Glutamatergic neuron (in vitro differentiated cells): ENCODE measurements at regions not wholly inside any gene's neighbourhood (a gene's known extent, or its start where the extent isn't known, plus 50 kb on each side); places are given as distances from the start of the nearest gene placed in this dataset.
"Not testable (repeated sequence)": the region's sequence is repeated elsewhere in the genome, so short reads cannot be mapped to it uniquely, and the experiment has no call there.

Experiments
- DNase-seq: peaks from one replicate; pipeline ENCODE4 v3.0.0; 2022
- H3K27ac Mint-ChIP-seq: one replicate; pipeline ENCODE4 v1.8.0; 2020; ENCODE audit warnings: mild to moderate bottlenecking, mixed read lengths, inconsistent platforms; ENCODE audit not compliant: unreplicated experiment
- H3K27me3 Mint-ChIP-seq: one replicate; pipeline ENCODE4 v1.8.0; 2020; ENCODE audit warnings: mild to moderate bottlenecking, moderate library complexity, mixed read lengths, inconsistent platforms; ENCODE audit not compliant: unreplicated experiment
- H3K36me3 Mint-ChIP-seq: one replicate; pipeline ENCODE4 v1.8.0; 2020; ENCODE audit warnings: mild to moderate bottlenecking, mixed read lengths, inconsistent platforms; ENCODE audit not compliant: unreplicated experiment
- H3K4me1 Mint-ChIP-seq: one replicate; pipeline ENCODE4 v1.8.0; 2020; ENCODE audit warnings: mild to moderate bottlenecking, low read depth, mixed read lengths, inconsistent platforms; ENCODE audit not compliant: unreplicated experiment
- H3K4me3 Mint-ChIP-seq: one replicate; pipeline ENCODE4 v1.8.0; 2020; ENCODE audit warnings: mild to moderate bottlenecking, mixed read lengths, inconsistent platforms; ENCODE audit not compliant: unreplicated experiment
- H3K9me3 Mint-ChIP-seq: one replicate; pipeline ENCODE4 v1.8.0; 2020; ENCODE audit warnings: mild to moderate bottlenecking, moderate library complexity, mixed read lengths, inconsistent platforms; ENCODE audit not compliant: unreplicated experiment

- not testable (repeated sequence) for H3K27me3 Mint-ChIP-seq, H3K4me1 Mint-ChIP-seq, H3K27ac Mint-ChIP-seq, H3K36me3 Mint-ChIP-seq, DNase-seq, H3K4me3 Mint-ChIP-seq, H3K9me3 Mint-ChIP-seq
Observed at GRCh38 chr15:22519213-22519612, 60.5 kb downstream of the GOLGA6L22 start.

GRCh38 chr15:22526537-22526936 is 67.8 kb downstream of the GOLGA6L22 start:
- DNase-seq, H3K27me3 Mint-ChIP-seq, H3K27ac Mint-ChIP-seq, H3K36me3 Mint-ChIP-seq, H3K9me3 Mint-ChIP-seq, H3K4me3 Mint-ChIP-seq, H3K4me1 Mint-ChIP-seq: not testable (repeated sequence)

GRCh38 chr15:22527016-22527415 is 68.3 kb downstream of the GOLGA6L22 start:
- H3K27me3 Mint-ChIP-seq, H3K36me3 Mint-ChIP-seq, H3K4me3 Mint-ChIP-seq, DNase-seq, H3K9me3 Mint-ChIP-seq, H3K4me1 Mint-ChIP-seq, H3K27ac Mint-ChIP-seq: not testable (repeated sequence)

DNA sequence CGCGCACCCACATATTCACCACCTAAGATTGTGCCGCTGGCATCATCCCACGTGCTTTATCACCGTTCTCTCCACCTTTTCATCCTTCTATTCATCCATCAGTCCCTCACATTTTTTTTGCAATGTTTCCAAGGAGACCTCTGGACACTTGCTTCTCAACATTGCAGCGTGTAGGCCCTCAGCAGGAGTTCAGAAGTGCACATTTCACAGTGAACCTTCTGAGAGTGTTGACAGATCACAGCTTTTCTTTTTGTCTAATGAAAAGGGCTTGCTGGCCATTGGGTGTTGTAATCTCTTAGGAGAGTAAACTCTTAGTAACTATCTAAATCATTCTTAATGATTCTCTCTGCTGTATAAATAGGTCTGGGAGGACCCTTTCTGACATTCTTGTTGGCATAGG is 70.5 kb downstream of the GOLGA6L22 start:
- H3K4me1 Mint-ChIP-seq, H3K27ac Mint-ChIP-seq, H3K27me3 Mint-ChIP-seq, H3K9me3 Mint-ChIP-seq, H3K4me3 Mint-ChIP-seq, H3K36me3 Mint-ChIP-seq, DNase-seq: not testable (repeated sequence)

DNA sequence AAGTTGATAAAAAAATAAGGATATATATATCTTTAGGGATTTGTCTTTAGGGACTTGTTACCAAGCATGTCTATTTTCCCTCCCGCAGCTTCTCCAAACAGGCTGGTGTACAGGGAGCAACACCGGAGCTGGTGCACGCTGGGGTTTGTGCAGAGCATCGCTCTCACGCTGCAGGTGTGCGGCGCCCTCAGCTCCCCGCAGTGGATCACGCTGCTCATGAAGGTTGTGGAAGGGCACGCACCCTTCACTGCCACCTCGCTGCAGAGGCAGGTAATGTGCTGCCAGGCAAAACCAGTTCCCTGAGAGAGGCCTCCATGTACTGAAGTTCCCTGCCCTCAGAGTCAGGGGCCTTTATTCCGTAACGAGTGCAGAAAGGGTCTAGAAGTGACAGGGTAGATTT is 101.0 kb downstream of the GOLGA6L22 start:
- not testable (repeated sequence) for H3K4me3 Mint-ChIP-seq, H3K9me3 Mint-ChIP-seq, H3K4me1 Mint-ChIP-seq, H3K36me3 Mint-ChIP-seq, H3K27me3 Mint-ChIP-seq, H3K27ac Mint-ChIP-seq, DNase-seq

DNA sequence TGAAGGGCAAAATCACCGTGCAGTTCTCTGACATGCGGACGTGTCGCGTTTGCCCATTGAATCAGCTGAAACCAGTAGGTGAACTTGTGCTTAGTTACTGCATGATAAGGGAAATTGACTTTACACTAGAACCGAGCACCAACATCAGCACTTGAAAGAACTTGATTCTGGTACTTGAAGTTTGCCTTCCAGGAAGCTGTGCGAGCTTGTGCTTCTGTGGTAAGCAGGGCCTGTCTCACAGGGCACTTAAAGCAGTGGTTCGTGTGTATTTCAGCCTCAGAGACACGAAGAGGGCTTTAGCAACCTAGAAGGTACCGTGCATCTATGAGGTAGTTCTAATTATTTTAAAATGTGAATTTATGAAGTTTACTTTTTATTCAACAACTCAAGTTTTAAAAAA is 103.0 kb downstream of the GOLGA6L22 start:
- not testable (repeated sequence) for H3K9me3 Mint-ChIP-seq, H3K4me1 Mint-ChIP-seq, H3K4me3 Mint-ChIP-seq, H3K36me3 Mint-ChIP-seq, H3K27ac Mint-ChIP-seq, H3K27me3 Mint-ChIP-seq, DNase-seq

GRCh38 chr15:22566510-22566909 is 107.8 kb downstream of the GOLGA6L22 start:
- H3K27ac Mint-ChIP-seq, H3K36me3 Mint-ChIP-seq, H3K4me3 Mint-ChIP-seq, H3K27me3 Mint-ChIP-seq, DNase-seq, H3K4me1 Mint-ChIP-seq, H3K9me3 Mint-ChIP-seq: not testable (repeated sequence)

GRCh38 chr15:22569486-22569885 is 110.8 kb downstream of the GOLGA6L22 start:
- not testable (repeated sequence) for H3K27ac Mint-ChIP-seq

DNA sequence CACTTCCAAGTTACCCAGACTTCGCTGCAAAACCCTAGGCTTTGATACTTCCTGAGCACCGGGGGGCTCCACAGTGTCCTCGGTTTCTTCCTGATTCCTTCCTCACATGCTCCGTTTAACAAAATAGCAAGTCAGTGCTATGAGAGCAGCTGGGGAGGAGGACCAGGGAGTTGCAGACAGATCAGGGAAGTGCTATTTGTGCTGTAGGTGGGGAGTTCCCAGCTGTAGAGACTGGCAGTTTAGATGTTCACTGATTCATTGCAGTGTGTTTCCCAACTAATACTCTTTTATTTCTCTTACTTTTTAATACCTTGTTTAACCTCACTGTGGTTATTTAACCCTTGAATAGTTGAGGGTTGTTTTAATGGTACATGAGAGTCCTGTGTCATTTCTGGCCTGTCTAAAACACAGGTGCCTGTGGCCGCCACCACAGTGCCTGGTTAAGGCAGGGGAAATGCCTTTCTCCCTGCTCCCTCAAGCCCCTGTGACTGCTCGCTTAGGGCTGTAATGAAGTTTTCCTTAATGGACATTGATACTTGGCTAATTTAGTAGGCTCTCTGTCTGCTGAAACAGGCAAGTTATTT is 113.5 kb downstream of the GOLGA6L22 start:
- H3K36me3 Mint-ChIP-seq, H3K27ac Mint-ChIP-seq, H3K9me3 Mint-ChIP-seq, DNase-seq, H3K27me3 Mint-ChIP-seq, H3K4me1 Mint-ChIP-seq, H3K4me3 Mint-ChIP-seq: not testable (repeated sequence)

More at GRCh38 chr15:22569486-22569885, 110.8 kb downstream of the GOLGA6L22 start:
- H3K4me3 Mint-ChIP-seq, H3K9me3 Mint-ChIP-seq, H3K4me1 Mint-ChIP-seq, DNase-seq, H3K27me3 Mint-ChIP-seq, H3K36me3 Mint-ChIP-seq: not testable (repeated sequence)

- not testable (repeated sequence) for H3K4me3 Mint-ChIP-seq, H3K9me3 Mint-ChIP-seq, H3K27ac Mint-ChIP-seq, H3K4me1 Mint-ChIP-seq, H3K36me3 Mint-ChIP-seq, DNase-seq, H3K27me3 Mint-ChIP-seq
Observed at GRCh38 chr15:22572792-22573191, 114.1 kb downstream of the GOLGA6L22 start.

DNA sequence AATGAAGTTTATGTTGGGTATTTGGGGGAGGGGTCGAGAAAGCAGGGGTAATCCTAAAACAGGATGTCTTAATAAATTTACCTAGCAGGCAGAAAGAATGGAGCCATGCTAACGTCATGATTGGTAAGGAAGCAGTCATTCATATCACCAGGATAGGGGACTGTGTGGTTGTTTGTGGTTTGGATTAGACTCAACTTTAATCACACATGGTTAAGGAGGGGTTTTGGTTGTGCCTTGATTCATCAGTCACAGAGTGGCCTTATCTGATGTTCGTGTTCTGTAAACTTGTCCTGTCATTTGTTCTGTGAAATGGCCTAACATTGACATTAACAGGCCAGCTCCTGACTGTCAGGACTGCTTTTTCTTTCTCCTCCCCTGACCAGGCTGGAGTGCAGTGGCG is 119.1 kb downstream of the GOLGA6L22 start:
- H3K4me3 Mint-ChIP-seq, DNase-seq, H3K27me3 Mint-ChIP-seq, H3K9me3 Mint-ChIP-seq, H3K27ac Mint-ChIP-seq, H3K36me3 Mint-ChIP-seq, H3K4me1 Mint-ChIP-seq: not testable (repeated sequence)

GRCh38 chr15:22579213-22579612 is 120.5 kb downstream of the GOLGA6L22 start:
- H3K27ac Mint-ChIP-seq, H3K9me3 Mint-ChIP-seq, DNase-seq, H3K4me3 Mint-ChIP-seq, H3K4me1 Mint-ChIP-seq, H3K27me3 Mint-ChIP-seq, H3K36me3 Mint-ChIP-seq: not testable (repeated sequence)

GRCh38 chr15:22587391-22587790 is 128.7 kb downstream of the GOLGA6L22 start:
- DNase-seq, H3K4me1 Mint-ChIP-seq, H3K36me3 Mint-ChIP-seq, H3K27me3 Mint-ChIP-seq, H3K27ac Mint-ChIP-seq, H3K9me3 Mint-ChIP-seq, H3K4me3 Mint-ChIP-seq: not testable (repeated sequence)
